PFSK-1 (cell line): ENCODE measurements at regions not wholly inside any gene's neighbourhood (a gene's known extent, or its start where the extent isn't known, plus 50 kb on each side); places are given as distances from the start of the nearest gene placed in this dataset.

Experiments
- FOXP2 ChIP-seq: optimal IDR thresholded peaks from 2 replicates; pipeline ENCODE3; 2011; ENCODE audit warnings: borderline replicate concordance, control low read depth, inconsistent platforms; ENCODE audit not compliant: insufficient read depth; ENCODE audit errors: extremely low read length, extremely low read depth
- POLR2AphosphoS5 ChIP-seq: IDR thresholded peaks from 2 replicates; pipeline ENCODE4 v1.6.1; 2012; ENCODE audit warnings: low read depth, mild to moderate bottlenecking, control low read depth, low read length, moderate library complexity
- REST ChIP-seq, 2 experiments: IDR thresholded peaks; 2 replicates each; pipeline versions ENCODE4 v1.6.1 to v1.8.0; 2011 to 2012; ENCODE audit warnings: low read depth in 2 of 2, low read length in 2 of 2, control low read depth in 1 of 2, inconsistent platforms in 1 of 2, mild to moderate bottlenecking in 1 of 2, moderate library complexity in 1 of 2; ENCODE audit not compliant: insufficient read depth in 1 of 2
- SIN3A ChIP-seq: IDR thresholded peaks from 2 replicates; pipeline ENCODE4 v1.6.1; 2012; ENCODE audit warnings: mild to moderate bottlenecking, low read length, moderate library complexity, borderline replicate concordance; ENCODE audit not compliant: insufficient read depth
- TAF1 ChIP-seq: IDR thresholded peaks from 2 replicates; pipeline ENCODE4 v1.6.1; 2012; ENCODE audit warnings: low read length, control low read depth, borderline replicate concordance; ENCODE audit not compliant: insufficient read depth

DNA sequence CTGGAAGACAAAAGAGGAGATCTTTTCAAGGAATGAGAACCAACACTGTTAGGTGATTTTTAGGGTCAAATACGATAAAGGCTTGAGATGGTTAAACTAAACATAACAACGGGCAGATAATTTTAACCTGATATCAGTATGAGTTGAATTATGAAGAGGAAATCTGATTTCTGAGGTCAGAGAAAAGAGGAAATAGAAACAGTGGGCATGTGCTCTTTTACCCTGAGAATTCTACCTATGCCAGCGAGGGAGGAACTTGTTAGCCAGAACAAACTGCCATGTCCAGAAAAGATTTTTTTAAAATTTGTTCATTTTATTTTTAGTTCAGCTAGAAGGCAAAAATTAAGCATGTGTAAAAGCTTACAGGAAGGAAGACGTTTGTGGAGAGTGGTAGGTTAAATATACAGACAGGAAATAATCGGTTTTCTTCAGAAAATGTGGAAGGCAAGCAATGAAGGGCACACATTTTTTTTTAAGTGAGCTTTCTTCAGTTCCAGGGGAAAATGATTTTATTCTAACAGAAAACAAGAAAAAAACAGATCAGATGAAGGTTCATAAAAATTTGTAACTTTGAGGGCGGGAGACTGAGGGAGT is 1745.3 kb downstream of the MRPL39 start:
- TF ChIP-seq POLR2AphosphoS5: no peak
- TF ChIP-seq TAF1: no peak
- no peak for TF ChIP-seq SIN3A
- TF ChIP-seq REST (IDR thresholded peaks at IDR 0.05; ENCODE audit: insufficient read depth in 1 of 2, low read depth in 2 of 2, low read length in 2 of 2): no peak
- no peak for TF ChIP-seq FOXP2
